ENCODE measurements at regions not wholly inside any gene's neighbourhood (a gene's known extent, or its start where the extent isn't known, plus 50 kb on each side); places are given as distances from the start of the nearest gene placed in this dataset.

DNA sequence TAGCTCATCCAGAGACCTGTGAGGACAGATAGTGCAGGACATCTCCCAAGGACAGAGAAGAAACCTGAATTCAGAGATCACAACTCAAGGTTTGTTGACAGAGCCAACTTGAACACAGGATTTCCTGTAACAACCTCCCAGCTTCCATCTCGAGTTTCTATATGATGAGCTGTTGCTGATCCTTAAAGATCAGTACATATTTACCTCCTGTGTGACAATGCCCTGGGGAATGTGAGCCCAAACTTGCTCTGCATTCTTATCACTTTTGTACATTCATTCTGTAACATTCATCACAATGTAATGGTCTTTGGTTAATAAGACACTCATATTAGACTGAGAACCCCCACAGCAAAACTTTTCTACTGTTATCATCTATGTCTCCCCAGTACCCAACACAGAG lies 468.6 kb downstream of the XPNPEP1 start:
- no peaks in the 10 kb centered on the region for H3K9me3 Mint-ChIP-seq (ENCODE audit: low read depth)
- H3K27me3 Mint-ChIP-seq, result peaks cover 15% of the 10 kb centered on the region
- H3K36me3 Mint-ChIP-seq, result no peaks in the 10 kb centered on the region
- no peaks in the 10 kb centered on the region for H3K4me1 Mint-ChIP-seq (ENCODE audit: low read depth)
- no peak overlapping the region for H3K27ac Mint-ChIP-seq
- H3K4me3 Mint-ChIP-seq, result no peak overlapping the region

DNA sequence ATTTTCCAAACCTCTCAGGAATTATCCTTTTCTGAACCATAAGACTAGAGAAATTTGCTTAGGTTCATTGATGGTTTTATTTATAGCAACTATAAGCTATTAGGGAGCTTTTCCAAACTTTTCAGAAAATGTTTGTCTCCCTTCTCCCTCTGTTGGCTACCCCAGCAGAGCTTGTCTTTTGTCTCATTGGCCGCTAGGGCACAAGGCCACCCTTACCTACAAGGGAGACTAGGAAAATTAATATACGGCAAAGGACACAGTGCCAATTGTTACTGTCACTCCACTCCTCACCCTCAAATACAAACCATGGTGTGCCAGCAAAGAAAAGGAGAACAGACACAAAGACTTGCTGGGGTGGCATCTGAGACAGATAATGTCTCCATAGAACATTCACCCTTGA lies 471.4 kb downstream of the XPNPEP1 start:
- Mint-ChIP-seq H3K4me1 (ENCODE audit: low read depth) (no peaks in the 10 kb centered on the region), H3K9me3 (ENCODE audit: low read depth) (no peaks in the 10 kb centered on the region), H3K4me3 (no peak overlapping the region), H3K27me3 (peaks cover 10% of the 10 kb centered on the region), H3K36me3 (no peaks in the 10 kb centered on the region), H3K27ac (no peak overlapping the region)

DNA sequence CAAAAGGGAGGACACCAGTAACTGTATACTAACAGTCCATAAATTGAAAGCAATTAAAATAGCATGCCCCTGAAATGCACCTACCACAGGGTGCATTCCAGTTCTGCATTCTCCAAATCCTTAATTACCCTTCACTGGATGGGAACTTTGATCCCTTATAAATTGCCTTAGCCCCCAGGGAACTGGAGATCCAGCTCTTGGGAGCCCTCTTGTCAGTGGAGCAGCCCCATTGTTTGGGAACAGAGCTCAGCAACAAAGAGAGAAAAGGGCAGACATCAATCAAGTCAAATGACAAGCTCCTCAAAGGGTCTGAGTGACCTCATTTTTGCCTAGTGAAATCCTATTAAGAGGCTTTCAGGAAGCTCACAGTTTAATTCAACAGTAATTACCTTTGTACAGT lies 472.6 kb downstream of the XPNPEP1 start:
- no peaks in the 10 kb centered on the region for H3K4me1 Mint-ChIP-seq (ENCODE audit: low read depth)
- H3K27ac Mint-ChIP-seq, result no peak overlapping the region
- no peaks in the 10 kb centered on the region for H3K36me3 Mint-ChIP-seq
- no peak overlapping the region for H3K4me3 Mint-ChIP-seq
- H3K27me3 Mint-ChIP-seq, result peaks cover 6% of the 10 kb centered on the region
- no peaks in the 10 kb centered on the region for H3K9me3 Mint-ChIP-seq (ENCODE audit: low read depth)

DNA sequence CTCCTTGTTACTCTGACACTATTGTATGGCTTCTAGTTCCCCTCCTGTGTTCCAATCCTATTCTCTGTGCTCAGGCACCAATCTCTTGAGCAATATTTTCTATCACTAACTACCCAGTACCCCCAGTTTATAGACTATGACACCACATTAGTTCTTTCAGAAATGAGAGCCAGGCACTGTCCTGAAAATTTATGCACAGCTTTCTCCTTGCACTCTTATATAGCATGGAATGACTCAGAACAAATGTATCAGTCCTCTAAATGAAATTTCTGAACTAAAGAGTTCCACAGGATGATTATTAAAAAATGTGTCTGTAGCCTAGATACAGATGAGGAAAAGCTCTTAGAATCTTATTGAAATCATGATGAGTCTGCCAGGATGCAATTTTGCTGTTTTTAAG lies 489.9 kb downstream of the XPNPEP1 start:
- Mint-ChIP-seq H3K4me3 (no peak overlapping the region), H3K4me1 (ENCODE audit: low read depth) (no peaks in the 10 kb centered on the region), H3K27me3 (no peaks in the 10 kb centered on the region), H3K27ac (no peak overlapping the region), H3K9me3 (ENCODE audit: low read depth) (peaks cover 4% of the 10 kb centered on the region), H3K36me3 (no peaks in the 10 kb centered on the region)

DNA sequence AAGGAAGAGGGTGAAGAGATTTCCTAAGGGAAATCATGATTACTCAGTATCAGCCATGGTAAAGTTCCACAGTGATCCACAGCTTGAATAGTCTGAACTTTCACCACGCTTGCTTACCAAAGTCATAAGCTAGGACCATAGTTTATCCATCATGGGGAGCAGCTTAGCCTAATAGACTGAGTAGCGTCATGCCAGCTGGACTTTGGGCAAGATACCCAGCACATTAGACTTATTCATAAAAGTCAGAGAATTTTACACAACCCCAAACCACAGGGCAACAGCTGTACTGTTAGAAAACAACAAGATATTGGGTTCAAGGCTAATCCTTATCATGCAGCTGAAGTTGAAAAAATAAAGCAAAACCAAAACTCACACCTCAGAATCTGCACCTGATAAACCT lies 491.0 kb downstream of the XPNPEP1 start:
- no peak overlapping the region for H3K4me3 Mint-ChIP-seq
- H3K27ac Mint-ChIP-seq, result no peak overlapping the region
- H3K27me3 Mint-ChIP-seq, result no peaks in the 10 kb centered on the region
- no peaks in the 10 kb centered on the region for H3K4me1 Mint-ChIP-seq (ENCODE audit: low read depth)
- H3K36me3 Mint-ChIP-seq, result no peaks in the 10 kb centered on the region
- H3K9me3 Mint-ChIP-seq (ENCODE audit: low read depth), result peaks cover 4% of the 10 kb centered on the region

DNA sequence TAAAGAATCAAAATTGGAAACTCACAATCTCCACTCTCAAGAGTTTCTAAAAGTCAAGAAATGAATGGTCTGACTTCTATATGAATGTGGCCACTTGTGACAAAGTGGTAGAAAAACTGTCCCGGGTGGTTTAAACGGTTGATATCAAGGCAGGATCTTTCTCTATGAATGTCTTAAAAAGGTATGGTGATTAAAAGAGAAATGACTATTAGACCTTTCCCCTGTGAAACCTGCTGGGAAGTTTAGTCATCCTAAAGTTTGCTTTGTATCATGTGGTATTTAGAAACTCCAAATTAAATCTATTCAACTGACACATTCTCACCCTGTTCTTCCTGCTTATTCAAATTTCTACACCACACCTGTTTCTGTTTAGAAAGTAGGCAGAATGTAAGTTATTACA lies 492.5 kb downstream of the XPNPEP1 start:
- Mint-ChIP-seq H3K27me3 (no peaks in the 10 kb centered on the region), H3K9me3 (ENCODE audit: low read depth) (peaks cover 4% of the 10 kb centered on the region), H3K36me3 (no peaks in the 10 kb centered on the region), H3K4me3 (no peak overlapping the region), H3K4me1 (ENCODE audit: low read depth) (no peaks in the 10 kb centered on the region), H3K27ac (no peak overlapping the region)

DNA sequence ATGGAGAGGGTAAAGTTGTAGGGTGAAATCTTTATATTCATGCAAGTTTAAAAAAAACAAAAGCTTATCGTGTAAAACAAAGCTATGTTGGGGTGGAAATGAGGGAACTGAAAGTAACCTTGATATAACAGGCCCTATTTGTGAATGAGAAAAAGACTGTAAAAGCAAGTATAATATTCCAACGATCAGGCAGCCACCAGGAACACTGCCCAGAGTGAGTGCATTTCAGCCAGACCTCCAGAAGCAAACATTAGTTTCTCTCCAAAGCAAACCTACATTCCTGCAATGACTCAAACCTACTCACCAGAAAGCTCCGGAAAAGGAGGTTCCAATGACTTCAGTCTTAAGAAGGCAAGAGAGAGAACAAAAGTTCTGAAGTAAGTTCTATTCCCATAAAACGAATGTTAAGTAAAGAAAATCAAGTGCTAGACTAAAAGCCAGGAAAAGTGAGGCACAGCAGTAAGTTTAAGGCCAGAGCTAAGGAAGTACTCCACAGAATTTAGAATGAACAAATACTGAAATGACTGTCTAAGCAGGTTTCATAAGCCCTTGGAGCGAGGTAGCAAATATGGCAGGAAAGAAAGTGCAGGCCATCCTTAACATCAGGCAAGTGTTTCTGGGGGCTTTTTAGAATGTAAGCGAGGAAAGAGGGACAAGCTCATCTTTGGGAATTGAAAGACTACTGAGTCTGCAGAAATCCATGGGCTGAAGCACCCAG lies 493.1 kb downstream of the XPNPEP1 start:
- peaks cover 4% of the 10 kb centered on the region for H3K9me3 Mint-ChIP-seq (ENCODE audit: low read depth)
- no peak overlapping the region for H3K27ac Mint-ChIP-seq
- no peaks in the 10 kb centered on the region for H3K4me1 Mint-ChIP-seq (ENCODE audit: low read depth)
- H3K4me3 Mint-ChIP-seq, result no peak overlapping the region
- H3K36me3 Mint-ChIP-seq, result no peaks in the 10 kb centered on the region
- no peaks in the 10 kb centered on the region for H3K27me3 Mint-ChIP-seq

DNA sequence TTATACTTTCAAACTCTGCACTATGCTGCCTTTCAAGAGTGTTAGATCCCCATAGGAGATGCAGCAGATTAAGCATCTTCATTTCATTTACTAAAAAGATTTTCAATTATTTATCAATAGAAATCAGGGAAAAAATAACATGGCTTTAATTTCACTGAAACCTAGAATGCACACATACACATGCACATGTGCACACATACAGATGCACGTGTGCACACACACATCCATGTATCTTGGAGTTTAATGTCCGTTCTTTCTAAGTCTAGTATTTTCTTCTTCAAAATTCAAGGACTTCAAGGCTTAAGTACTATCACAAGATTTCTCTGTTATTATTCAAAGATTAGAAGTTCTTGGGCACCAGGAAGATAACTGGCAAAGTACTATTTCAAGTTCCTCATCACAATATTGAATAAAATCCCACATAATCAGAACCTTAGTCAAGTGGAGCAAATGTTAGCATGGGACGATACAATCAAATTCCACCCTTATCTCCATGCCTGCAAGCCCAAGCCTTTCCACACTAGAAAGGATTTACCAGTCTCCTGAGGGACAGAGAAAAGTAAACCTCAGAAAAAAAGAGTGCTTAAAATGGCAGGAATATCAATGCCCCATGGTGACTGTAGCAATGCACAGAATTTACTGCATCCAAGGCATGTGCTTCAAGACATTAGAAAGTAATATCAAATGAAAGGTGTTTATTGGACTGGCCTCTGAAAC lies 494.4 kb downstream of the XPNPEP1 start:
- H3K27ac Mint-ChIP-seq, result no peak overlapping the region
- no peaks in the 10 kb centered on the region for H3K27me3 Mint-ChIP-seq
- no peak overlapping the region for H3K4me3 Mint-ChIP-seq
- H3K9me3 Mint-ChIP-seq (ENCODE audit: low read depth), result no peaks in the 10 kb centered on the region
- H3K4me1 Mint-ChIP-seq (ENCODE audit: low read depth), result no peaks in the 10 kb centered on the region
- H3K36me3 Mint-ChIP-seq, result no peaks in the 10 kb centered on the region

DNA sequence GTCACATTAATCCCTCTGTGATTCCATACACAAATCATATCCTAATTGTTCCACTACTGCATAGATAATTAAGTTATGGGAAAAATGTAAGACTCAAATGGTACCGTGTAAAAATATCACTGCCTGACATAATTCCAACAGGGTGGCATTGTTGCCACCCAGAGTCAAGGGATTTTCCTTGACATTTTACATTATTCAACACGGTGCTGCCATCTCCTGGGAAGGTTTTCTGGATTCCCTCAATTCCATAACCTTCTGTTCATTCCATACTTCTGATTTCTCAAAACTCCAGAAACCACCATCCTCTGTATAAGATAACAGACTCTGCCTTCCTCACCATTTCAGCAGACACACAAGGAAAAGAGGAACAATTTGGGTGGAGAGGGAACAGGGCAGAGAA lies 495.9 kb downstream of the XPNPEP1 start:
- no peaks in the 10 kb centered on the region for H3K27me3 Mint-ChIP-seq
- H3K4me1 Mint-ChIP-seq (ENCODE audit: low read depth), result no peaks in the 10 kb centered on the region
- H3K36me3 Mint-ChIP-seq, result no peaks in the 10 kb centered on the region

DNA sequence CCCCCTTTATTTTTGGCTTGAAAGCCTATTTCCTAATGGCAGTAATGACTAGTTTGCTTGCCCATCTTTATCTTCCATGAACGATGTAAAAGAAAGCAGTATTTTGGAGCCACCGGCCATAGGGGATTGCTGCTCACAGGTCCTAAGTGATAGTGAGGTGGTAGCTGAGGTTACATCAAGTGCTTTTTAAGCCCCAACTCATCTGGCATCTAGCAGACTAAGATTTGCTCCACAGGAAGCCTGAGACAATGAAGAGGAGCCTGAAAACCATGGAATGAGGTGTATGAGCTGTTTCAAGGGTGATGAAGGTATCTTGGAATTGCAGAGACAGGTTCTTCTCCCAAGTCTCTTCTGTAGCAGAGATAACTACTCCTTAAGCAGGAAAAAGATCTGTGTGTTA lies 496.3 kb downstream of the XPNPEP1 start:
- H3K27ac Mint-ChIP-seq, result no peak overlapping the region
- no peaks in the 10 kb centered on the region for H3K4me1 Mint-ChIP-seq (ENCODE audit: low read depth)
- H3K27me3 Mint-ChIP-seq, result no peaks in the 10 kb centered on the region
- H3K4me3 Mint-ChIP-seq, result no peak overlapping the region
- H3K9me3 Mint-ChIP-seq (ENCODE audit: low read depth), result no peaks in the 10 kb centered on the region
- H3K36me3 Mint-ChIP-seq, result no peaks in the 10 kb centered on the region

More for the DNA sequence above, 495.9 kb downstream of the XPNPEP1 start:
- Mint-ChIP-seq H3K4me3 (no peak overlapping the region), H3K27ac (no peak overlapping the region), H3K9me3 (ENCODE audit: low read depth) (no peaks in the 10 kb centered on the region)

DNA sequence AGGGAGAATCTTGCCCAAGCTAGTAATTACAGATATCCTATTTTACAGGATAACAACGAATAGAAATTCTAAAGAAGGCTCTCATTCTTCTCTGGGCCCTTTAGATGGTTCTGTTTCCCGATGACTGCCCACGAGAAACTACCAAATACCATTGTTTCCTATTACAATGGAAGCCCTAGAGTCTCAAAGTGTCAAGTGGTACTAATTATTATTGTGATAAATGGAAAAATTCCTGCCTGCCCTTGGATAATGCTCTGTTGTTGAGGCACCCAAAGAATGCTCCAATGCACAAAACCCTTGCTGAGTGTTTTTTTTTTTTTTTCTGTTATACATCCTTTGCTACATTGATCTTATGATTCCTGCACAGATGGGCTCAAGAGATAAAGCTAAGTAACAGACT lies 504.5 kb downstream of the XPNPEP1 start:
- Mint-ChIP-seq H3K27me3 (no peaks in the 10 kb centered on the region), H3K36me3 (no peaks in the 10 kb centered on the region), H3K4me3 (no peak overlapping the region), H3K9me3 (ENCODE audit: low read depth) (peaks cover 6% of the 10 kb centered on the region), H3K27ac (no peak overlapping the region), H3K4me1 (ENCODE audit: low read depth) (no peaks in the 10 kb centered on the region)

DNA sequence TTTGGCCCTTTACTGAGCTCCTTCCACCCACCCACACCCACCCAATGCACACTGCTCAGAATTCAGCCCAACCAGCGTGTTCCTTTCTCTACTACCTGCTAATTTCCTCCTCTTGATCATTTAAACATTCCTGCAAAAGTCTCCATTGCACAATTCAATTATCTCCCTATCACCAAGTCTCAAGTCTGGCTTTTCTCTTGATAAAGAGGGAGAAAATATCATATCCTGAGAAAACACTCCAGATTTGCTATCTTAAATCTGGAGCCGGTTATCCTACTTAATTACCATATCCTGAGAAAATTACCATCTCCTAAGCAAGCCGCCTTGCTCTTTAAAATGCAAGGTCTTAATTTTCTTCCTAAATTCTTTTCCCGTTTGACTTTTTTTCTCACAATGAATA lies 505.5 kb downstream of the XPNPEP1 start:
- H3K27me3 Mint-ChIP-seq, result no peaks in the 10 kb centered on the region
- H3K4me3 Mint-ChIP-seq, result no peak overlapping the region
- H3K4me1 Mint-ChIP-seq (ENCODE audit: low read depth), result no peaks in the 10 kb centered on the region
- H3K36me3 Mint-ChIP-seq, result no peaks in the 10 kb centered on the region
- peaks cover 6% of the 10 kb centered on the region for H3K9me3 Mint-ChIP-seq (ENCODE audit: low read depth)
- no peak overlapping the region for H3K27ac Mint-ChIP-seq

DNA sequence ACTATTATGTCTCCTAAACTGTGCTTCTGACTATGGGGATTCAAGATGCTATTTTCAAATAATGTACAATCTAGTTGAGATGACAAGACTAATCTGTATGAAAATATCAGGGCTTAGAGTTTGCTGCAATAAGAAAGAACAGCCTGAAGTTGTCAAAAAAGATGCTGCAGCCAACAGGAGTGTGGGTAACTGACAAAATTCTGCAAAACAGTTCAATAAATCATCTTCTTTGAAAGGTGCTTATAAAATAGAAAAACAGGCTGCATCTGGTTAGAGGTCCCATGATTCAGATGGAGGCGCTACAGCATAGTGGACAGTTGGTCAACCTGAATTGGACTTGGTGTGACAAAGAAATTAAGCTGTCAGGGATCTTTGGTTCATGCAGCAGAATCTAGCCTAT lies 511.0 kb downstream of the XPNPEP1 start:
- no peaks in the 10 kb centered on the region for H3K27me3 Mint-ChIP-seq
- no peaks in the 10 kb centered on the region for H3K36me3 Mint-ChIP-seq
- H3K27ac Mint-ChIP-seq, result no peak overlapping the region
- no peaks in the 10 kb centered on the region for H3K4me1 Mint-ChIP-seq (ENCODE audit: low read depth)
- no peak overlapping the region for H3K4me3 Mint-ChIP-seq
- H3K9me3 Mint-ChIP-seq (ENCODE audit: low read depth), result peaks cover 3% of the 10 kb centered on the region

DNA sequence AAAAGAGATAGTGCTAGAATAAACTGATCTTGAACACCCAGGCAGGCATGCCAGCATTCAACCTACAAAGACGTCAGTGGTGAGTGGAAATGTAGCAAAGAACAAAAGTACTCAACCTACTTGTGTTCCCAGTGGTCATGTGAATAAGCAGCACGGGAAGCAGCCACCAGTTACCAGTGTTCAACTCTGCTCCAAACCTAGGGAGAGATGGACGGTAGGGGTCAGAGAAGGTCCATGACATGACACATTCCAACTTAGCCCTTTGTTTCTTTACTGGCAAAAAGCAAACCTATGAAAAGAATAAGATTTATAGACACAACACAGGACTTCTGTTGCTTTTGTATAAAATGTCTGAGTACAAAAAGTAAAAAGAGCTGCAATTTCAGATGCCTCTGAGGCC lies 511.4 kb downstream of the XPNPEP1 start:
- no peaks in the 10 kb centered on the region for H3K36me3 Mint-ChIP-seq

DNA sequence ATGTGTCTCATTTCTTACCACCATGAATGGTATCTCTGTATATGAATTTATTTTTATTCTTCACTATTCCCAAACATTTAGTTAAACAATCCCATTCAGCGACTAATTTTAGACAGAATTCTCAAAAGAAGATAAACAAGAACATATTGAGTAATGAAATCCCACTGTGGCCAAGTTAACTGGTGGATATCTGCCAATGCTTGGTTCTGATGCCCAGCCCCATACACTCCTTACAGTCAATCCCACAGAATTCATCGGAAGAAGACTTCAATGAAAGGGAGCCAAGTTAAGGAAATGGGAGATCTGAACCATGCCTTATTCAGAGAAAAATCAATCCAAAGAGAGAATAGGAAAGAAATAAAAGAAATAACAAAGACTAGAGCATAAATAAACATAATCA lies 518.0 kb downstream of the XPNPEP1 start:
- Mint-ChIP-seq H3K36me3 (no peaks in the 10 kb centered on the region), H3K9me3 (ENCODE audit: low read depth) (peaks cover 4% of the 10 kb centered on the region), H3K4me3 (no peak overlapping the region), H3K4me1 (ENCODE audit: low read depth) (no peaks in the 10 kb centered on the region), H3K27me3 (peaks cover 2% of the 10 kb centered on the region), H3K27ac (no peak overlapping the region)

More for the DNA sequence above, 511.4 kb downstream of the XPNPEP1 start:
- no peaks in the 10 kb centered on the region for H3K27me3 Mint-ChIP-seq
- peaks cover 3% of the 10 kb centered on the region for H3K9me3 Mint-ChIP-seq (ENCODE audit: low read depth)
- H3K4me3 Mint-ChIP-seq, result no peak overlapping the region
- H3K4me1 Mint-ChIP-seq (ENCODE audit: low read depth), result no peaks in the 10 kb centered on the region
- no peak overlapping the region for H3K27ac Mint-ChIP-seq

DNA sequence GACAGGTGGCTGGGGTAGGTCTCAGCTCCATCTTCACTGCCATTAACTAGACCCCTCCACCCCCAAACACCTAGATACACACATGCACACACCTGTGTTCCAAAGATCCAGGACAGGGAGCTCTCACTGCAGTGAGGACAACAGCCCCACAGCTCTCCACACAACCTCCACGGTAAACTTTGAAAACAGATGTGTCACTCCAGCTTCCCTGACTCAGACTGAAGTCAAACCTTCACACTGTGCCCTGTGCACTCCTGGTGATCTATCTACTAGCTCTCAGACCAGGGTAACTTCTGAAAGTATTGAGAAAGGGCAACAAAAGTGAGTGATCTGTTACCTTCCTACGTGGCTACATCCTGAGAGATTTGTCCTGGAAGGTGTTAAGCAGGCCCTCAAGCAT lies 519.8 kb downstream of the XPNPEP1 start:
- H3K27me3 Mint-ChIP-seq, result peaks cover 2% of the 10 kb centered on the region
- no peak overlapping the region for H3K27ac Mint-ChIP-seq
- H3K9me3 Mint-ChIP-seq (ENCODE audit: low read depth), result peaks cover 4% of the 10 kb centered on the region
- no peak overlapping the region for H3K4me3 Mint-ChIP-seq
- H3K36me3 Mint-ChIP-seq, result no peaks in the 10 kb centered on the region
- no peaks in the 10 kb centered on the region for H3K4me1 Mint-ChIP-seq (ENCODE audit: low read depth)
